Fibroblast of skin of abdomen (primary cell): ENCODE measurements at regions not wholly inside any gene's neighbourhood (a gene's known extent, or its start where the extent isn't known, plus 50 kb on each side); places are given as distances from the start of the nearest gene placed in this dataset.

Experiments used
- DNase-seq: peaks from one replicate; pipeline ENCODE4 v3.0.0-alpha.2; 2013

GRCh38 chr6:92371211-92372208 is 1047.8 kb downstream of the EPHA7 start:
- DNase-seq, result no peak

GRCh38 chr6:92369309-92369708 is 1050.0 kb downstream of the EPHA7 start:
- no peak for DNase-seq

GRCh38 chr6:92364948-92365541 is 1054.3 kb downstream of the EPHA7 start:
- no peak for DNase-seq

- no peak for DNase-seq
These were observed 1056.2 kb downstream of the EPHA7 start for GRCh38 chr6:92363111-92363510.

GRCh38 chr6:92362404-92362803 is 1057.0 kb downstream of the EPHA7 start:
- no peak for DNase-seq

- no peak for DNase-seq
These were observed 1057.4 kb downstream of the EPHA7 start for GRCh38 chr6:92361990-92362389.

- DNase-seq, result no peak
These were observed 1065.0 kb downstream of the EPHA7 start for GRCh38 chr6:92354270-92354829.

GRCh38 chr6:92352130-92352529 is 1067.2 kb downstream of the EPHA7 start:
- no peak for DNase-seq

GRCh38 chr6:92341201-92341600 is 1078.2 kb downstream of the EPHA7 start:
- DNase-seq, result no peak

- DNase-seq, result no peak
These were observed 1079.3 kb downstream of the EPHA7 start for GRCh38 chr6:92339936-92340640.

- no peak for DNase-seq
These were observed 1081.8 kb downstream of the EPHA7 start for GRCh38 chr6:92337571-92337970.

- peak; percentile 44 for DNase-seq
These were observed 1090.0 kb downstream of the EPHA7 start for GRCh38 chr6:92329208-92329847.

- no peak for DNase-seq
These were observed 1104.0 kb downstream of the EPHA7 start for GRCh38 chr6:92315312-92315711.

- DNase-seq, result peak; percentile 5
These were observed 1122.3 kb downstream of the EPHA7 start for GRCh38 chr6:92297101-92297500.

- DNase-seq, result no peak
These were observed 1127.3 kb downstream of the EPHA7 start for GRCh38 chr6:92292067-92292466.

GRCh38 chr6:92289831-92290230 is 1129.5 kb downstream of the EPHA7 start:
- no peak for DNase-seq

GRCh38 chr6:92281571-92282076 is 1137.7 kb downstream of the EPHA7 start:
- no peak for DNase-seq

- DNase-seq, result no peak
These were observed 1144.2 kb downstream of the EPHA7 start for GRCh38 chr6:92275150-92275549.

GRCh38 chr6:92274588-92274987 is 1144.8 kb downstream of the EPHA7 start:
- no peak for DNase-seq

GRCh38 chr6:92273694-92274093 is 1145.7 kb downstream of the EPHA7 start:
- DNase-seq, result no peak

- DNase-seq, result no peak
These were observed 1148.3 kb downstream of the EPHA7 start for GRCh38 chr6:92271091-92271490.

GRCh38 chr6:92270365-92270764 is 1149.0 kb downstream of the EPHA7 start:
- DNase-seq, result no peak
